Thymus (tissue), 11 donors: ENCODE measurements at regions not wholly inside any gene's neighbourhood (a gene's known extent, or its start where the extent isn't known, plus 50 kb on each side); places are given as distances from the start of the nearest gene placed in this dataset.

Experiments
- DNase-seq, 9 donors: peaks; one replicate each; pipeline ENCODE4 v3.0.0-alpha.2; 2013; ENCODE audit warnings: low spot score in 9 of 9, low read depth in 6 of 9, missing footprints in 1 of 9
- H3K27ac ChIP-seq, 2 donors: one replicate each; pipeline ENCODE4 v1.5.1; 2013; ENCODE audit warnings: control low read depth in 1 of 2, low read depth in 1 of 2, low read length in 1 of 2, mild to moderate bottlenecking in 1 of 2, moderate library complexity in 1 of 2
- H3K27me3 ChIP-seq, 2 donors: one replicate each; pipeline ENCODE4 v1.5.1; 2013; ENCODE audit warnings: low read length in 1 of 2; ENCODE audit not compliant: control insufficient read depth in 2 of 2, insufficient read depth in 1 of 2
- H3K36me3 ChIP-seq, 2 donors: one replicate each; pipeline ENCODE4 v1.5.1; 2013; ENCODE audit warnings: low read length in 1 of 2, mild to moderate bottlenecking in 1 of 2, moderate library complexity in 1 of 2; ENCODE audit not compliant: control insufficient read depth in 2 of 2, insufficient read depth in 2 of 2
- H3K4me1 ChIP-seq, 2 donors: one replicate each; pipeline ENCODE4 v1.5.1; 2013; ENCODE audit warnings: low read length in 2 of 2; ENCODE audit not compliant: control insufficient read depth in 2 of 2, insufficient read depth in 2 of 2
- H3K4me3 ChIP-seq, 2 donors: one replicate each; pipeline ENCODE4 v1.5.1; 2013; ENCODE audit warnings: low read length in 2 of 2, control low read depth in 1 of 2, mild to moderate bottlenecking in 1 of 2
- H3K9me3 ChIP-seq, 2 donors: one replicate each; pipeline ENCODE4 v1.5.1; 2013; ENCODE audit warnings: low read length in 1 of 2, mild to moderate bottlenecking in 1 of 2; ENCODE audit not compliant: control insufficient read depth in 2 of 2, insufficient read depth in 1 of 2
- WGBS: extraction: QIAGEN DNeasy Blood & Tissue Kit; methylation state at CpG from one replicate; pipeline ENCODE4 v1.1.7; 2013; 5-methylcytosine and 5-hydroxymethylcytosine counted together
- donor health status: healthy.

DNA sequence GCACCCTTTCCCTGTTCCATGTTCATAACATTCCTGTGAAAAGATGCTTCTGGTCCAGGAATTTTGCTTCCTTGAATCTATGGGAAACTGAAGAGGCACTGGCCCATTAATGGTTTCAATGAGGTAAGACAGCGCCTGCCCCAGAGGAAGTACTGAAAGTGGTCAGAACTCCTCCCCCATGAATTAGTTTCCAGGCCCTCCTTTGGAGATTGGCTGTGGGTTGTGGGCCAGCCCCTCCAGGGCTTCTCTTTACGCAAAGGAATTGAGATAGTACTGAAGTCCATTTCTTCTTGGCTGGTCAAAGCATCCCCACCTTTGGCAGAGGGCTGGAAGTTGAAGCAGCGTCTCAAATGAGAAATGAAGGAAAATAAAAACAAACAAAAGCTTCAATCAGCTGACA is 175.5 kb downstream of the POLR2M start:
- Histone ChIP-seq H3K4me1 (no peaks in the 10 kb centered on the region), H3K9me3 (no peaks in the 10 kb centered on the region), H3K27ac (no peak overlapping the region), H3K4me3 (no peak overlapping the region), H3K27me3 (peaks cover 6 to 18% of the 10 kb centered on the region in 2 donors), H3K36me3 (no peaks in the 10 kb centered on the region)
- 96% methylated on average over 3 of the region's 3 CpGs for WGBS
- DNase-seq, result no peak

DNA sequence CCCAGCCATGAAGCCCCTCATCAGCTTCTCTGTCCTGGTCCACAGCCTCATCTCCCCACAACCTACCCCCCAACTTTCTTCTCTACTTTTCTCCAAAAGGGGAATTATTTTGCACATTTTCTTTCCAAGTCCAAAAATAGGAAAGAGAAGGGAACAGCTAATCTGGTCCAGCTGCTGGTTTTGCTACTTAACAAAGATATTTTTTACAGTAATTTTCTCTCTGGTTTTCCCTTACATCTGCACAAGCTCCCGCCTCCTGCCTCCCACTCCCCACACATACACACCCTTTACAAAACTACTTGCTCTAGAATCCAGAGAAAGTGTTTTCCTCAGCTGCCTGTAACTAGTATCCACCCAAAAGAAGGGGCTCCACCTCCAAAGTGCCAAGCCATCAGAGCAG is 177.2 kb downstream of the POLR2M start:
- Histone ChIP-seq H3K4me1 (no peaks in the 10 kb centered on the region), H3K4me3 (no peak overlapping the region), H3K36me3 (no peaks in the 10 kb centered on the region), H3K27ac (no peak overlapping the region), H3K27me3 (peaks cover 4 to 18% of the 10 kb centered on the region in 2 donors), H3K9me3 (no peaks in the 10 kb centered on the region)
- DNase-seq, result no peak
- 96% methylated on average over 1 of the region's 1 CpG for WGBS

DNA sequence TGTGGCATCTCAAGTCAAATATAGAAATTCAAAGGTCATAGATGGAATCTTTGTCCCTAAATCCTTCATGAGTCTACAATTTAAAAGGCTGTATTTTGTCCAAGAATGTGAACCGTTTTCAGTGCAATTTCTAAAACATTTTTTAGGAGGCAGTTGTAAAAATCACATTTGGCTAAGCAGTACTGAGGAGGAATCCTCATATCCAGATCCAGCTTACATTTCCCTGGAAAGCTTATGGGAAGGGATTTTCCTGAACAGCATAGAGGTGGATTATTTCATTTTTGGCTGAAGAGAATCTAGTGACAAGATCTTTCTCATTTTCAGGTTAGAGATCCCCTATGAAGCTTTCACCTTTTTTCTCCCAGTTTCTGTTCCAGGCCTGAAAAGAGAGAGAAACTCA is 178.4 kb downstream of the POLR2M start:
- Histone ChIP-seq H3K4me1 (no peaks in the 10 kb centered on the region), H3K9me3 (no peaks in the 10 kb centered on the region), H3K27ac (no peak overlapping the region), H3K27me3 (peaks cover 3 to 17% of the 10 kb centered on the region in 2 donors), H3K36me3 (no peaks in the 10 kb centered on the region), H3K4me3 (no peak overlapping the region)
- no peak for DNase-seq
- WGBS, result 98% methylated on average over 1 of the region's 1 CpG

DNA sequence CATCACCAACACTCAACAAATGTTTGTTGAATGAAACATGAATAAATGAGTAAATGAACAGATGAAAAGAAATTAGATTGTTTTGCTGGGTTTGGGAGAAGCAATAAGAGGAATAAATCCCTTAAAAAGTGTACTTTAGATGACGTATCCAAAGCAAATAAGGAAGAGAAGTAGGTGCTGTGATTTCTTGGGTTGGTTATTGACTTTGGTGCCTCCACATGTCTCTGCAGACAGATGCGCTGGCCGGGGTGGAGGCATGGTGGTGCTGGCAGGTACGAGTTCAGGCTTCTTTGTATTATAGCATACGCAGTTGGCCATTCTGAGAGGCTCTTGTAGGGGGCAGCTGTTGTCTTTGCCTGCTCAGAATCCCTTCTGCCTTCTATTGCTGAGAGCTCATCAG is 178.9 kb downstream of the POLR2M start:
- no peaks in the 10 kb centered on the region for H3K4me1 ChIP-seq
- H3K27ac ChIP-seq, result no peak overlapping the region
- DNase-seq, result no peak
- H3K27me3 ChIP-seq, result peaks cover 3 to 16% of the 10 kb centered on the region in 2 donors
- no peaks in the 10 kb centered on the region for H3K36me3 ChIP-seq
- 97% methylated on average over 5 of the region's 5 CpGs for WGBS
- H3K9me3 ChIP-seq, result no peaks in the 10 kb centered on the region
- H3K4me3 ChIP-seq, result no peak overlapping the region

DNA sequence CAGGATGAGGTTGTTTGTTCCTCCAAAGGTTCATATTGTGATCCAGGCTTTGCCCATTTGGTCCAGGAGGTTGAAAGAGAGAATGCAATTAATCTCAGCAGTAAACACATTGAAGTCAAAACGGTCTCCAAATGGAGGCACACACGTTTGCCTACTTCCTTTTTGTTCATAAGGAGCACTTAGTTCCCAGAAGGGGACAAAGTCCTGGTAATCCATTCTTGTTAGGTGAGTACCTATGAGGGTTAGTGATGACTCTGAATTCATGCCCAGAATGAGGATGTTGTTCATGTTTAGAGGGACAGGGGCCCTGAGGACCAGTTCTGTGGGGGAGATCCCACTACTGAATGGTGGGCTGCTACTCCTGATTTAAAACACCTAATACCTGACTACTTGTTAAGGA is 177.7 kb downstream of the ALDH1A2 start:
- WGBS, result 72% methylated on average over 2 of the region's 2 CpGs
- no peaks in the 10 kb centered on the region for H3K4me1 ChIP-seq
- no peaks in the 10 kb centered on the region for H3K9me3 ChIP-seq
- peaks cover 3 to 16% of the 10 kb centered on the region in 2 donors for H3K27me3 ChIP-seq
- DNase-seq, result no peak
- H3K27ac ChIP-seq, result no peak overlapping the region
- H3K36me3 ChIP-seq, result no peaks in the 10 kb centered on the region
- no peak overlapping the region for H3K4me3 ChIP-seq

DNA sequence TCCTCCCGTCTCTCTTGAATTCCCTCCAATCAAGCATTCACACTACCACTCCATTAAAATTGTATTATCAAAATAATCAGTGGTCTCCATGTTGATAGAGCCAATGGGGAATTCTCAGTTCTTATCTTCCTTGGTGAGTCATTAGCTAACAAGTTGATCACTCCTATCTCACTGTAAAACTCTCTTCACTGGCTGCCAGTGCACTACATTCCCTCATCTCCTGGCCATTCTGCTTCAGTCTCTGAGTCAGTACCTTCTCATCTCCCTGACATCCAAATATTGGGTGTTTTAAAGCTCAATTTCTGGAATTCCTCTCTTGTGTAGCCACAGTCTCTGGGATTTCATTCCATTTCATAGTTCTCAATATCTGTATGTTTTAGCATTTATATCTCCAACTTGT is 175.2 kb downstream of the ALDH1A2 start:
- H3K9me3 ChIP-seq, result no peaks in the 10 kb centered on the region
- H3K4me3 ChIP-seq, result no peak overlapping the region
- H3K27me3 ChIP-seq, result peaks cover 0 to 10% of the 10 kb centered on the region in 2 donors
- no peak for DNase-seq
- 98% methylated on average over 1 of the region's 1 CpG for WGBS
- H3K4me1 ChIP-seq, result no peaks in the 10 kb centered on the region
- no peak overlapping the region for H3K27ac ChIP-seq
- no peaks in the 10 kb centered on the region for H3K36me3 ChIP-seq

DNA sequence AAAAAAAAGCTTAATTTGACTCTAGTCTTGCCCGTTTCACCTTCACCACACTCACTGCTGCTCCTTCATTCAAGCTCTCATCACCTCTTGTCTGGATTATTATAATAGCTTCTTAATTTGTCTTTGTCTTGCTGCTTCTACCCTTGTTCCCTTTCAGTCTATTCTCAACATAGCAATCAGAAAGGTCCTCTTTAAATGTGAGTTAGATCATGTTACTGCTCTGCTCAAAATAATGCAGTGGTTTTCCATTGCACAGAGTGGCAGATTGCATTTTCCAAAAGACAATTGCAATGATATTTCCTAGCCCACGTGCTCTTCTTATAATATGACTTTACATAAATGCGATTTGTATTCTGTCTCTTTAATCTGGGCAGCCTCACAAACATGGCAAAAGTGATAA is 174.6 kb downstream of the ALDH1A2 start:
- H3K9me3 ChIP-seq, result no peaks in the 10 kb centered on the region
- H3K4me3 ChIP-seq, result no peak overlapping the region
- H3K4me1 ChIP-seq, result no peaks in the 10 kb centered on the region
- H3K36me3 ChIP-seq, result no peaks in the 10 kb centered on the region
- no peak for DNase-seq
- H3K27me3 ChIP-seq, result peaks cover 0 to 10% of the 10 kb centered on the region in 2 donors
- no peak overlapping the region for H3K27ac ChIP-seq
- 95% methylated on average over 3 of the region's 3 CpGs for WGBS

DNA sequence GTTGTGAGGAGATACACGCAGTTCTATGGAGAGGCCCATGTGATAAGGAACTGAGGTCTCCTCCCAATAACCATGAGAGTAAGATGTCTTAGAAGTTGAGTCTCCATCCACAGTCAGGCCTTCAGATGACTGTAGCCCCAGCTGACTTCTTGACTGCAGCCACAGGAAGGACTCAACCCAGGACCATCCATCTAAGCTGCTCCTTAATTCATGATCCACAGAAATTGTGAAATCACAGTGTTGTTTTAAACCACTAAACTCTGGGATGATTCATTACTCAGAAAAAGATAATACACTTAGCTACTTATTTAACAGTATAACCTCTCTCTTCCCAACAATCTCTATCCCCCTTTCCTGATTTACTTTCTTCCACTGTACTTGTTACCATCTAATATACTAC is 173.3 kb downstream of the ALDH1A2 start:
- Histone ChIP-seq H3K36me3 (no peaks in the 10 kb centered on the region), H3K27me3 (peaks cover 0 to 7% of the 10 kb centered on the region in 2 donors), H3K4me3 (no peak overlapping the region), H3K27ac (no peak overlapping the region), H3K4me1 (no peaks in the 10 kb centered on the region), H3K9me3 (no peaks in the 10 kb centered on the region)
- 96% methylated on average over 1 of the region's 1 CpG for WGBS
- DNase-seq, result no peak

DNA sequence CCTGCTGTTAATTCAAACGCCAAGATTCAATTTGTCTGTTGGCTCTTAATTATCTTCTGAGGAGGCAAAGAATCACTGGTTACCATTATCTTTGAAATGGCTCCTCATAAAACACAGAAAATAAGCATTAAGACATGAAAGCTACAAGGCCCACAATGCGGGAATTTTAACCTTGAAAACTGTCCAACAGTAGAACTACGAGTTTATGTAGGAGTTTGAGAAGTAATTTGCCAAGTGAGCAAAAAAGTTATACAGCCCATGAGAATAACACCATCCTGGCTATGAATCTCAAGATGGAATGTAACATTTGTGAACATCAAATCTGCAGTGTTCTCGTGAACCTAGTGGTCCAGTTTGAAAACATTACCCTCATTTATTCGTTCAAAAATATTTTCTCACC is 172.5 kb downstream of the ALDH1A2 start:
- H3K4me1 ChIP-seq, result no peaks in the 10 kb centered on the region
- H3K9me3 ChIP-seq, result no peaks in the 10 kb centered on the region
- WGBS, result 97% methylated on average over 5 of the region's 5 CpGs
- no peak for DNase-seq
- no peak overlapping the region for H3K27ac ChIP-seq
- no peaks in the 10 kb centered on the region for H3K36me3 ChIP-seq
- no peak overlapping the region for H3K4me3 ChIP-seq
- peaks cover 0 to 7% of the 10 kb centered on the region in 2 donors for H3K27me3 ChIP-seq

DNA sequence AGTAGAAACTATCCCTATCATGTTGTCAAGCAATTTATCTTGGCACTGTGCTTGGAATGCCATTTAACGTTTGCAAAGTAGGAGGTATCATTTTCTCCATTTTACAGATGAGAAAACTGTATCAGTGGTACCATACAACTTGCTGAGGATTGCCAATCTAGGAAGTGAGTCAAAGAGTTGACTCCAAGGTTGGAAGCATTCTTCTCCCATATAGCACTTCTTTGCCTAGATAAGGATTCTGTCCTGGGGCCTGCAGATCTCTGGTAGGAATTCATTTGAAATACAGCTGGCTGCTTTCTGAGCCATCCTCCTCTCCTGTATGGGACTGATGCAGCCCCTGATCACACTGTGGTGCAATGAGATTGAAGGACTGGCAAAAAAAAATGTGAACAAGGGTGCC is 170.2 kb downstream of the ALDH1A2 start:
- Histone ChIP-seq H3K27ac (no peak overlapping the region), H3K4me3 (no peak overlapping the region), H3K9me3 (no peaks in the 10 kb centered on the region), H3K36me3 (no peaks in the 10 kb centered on the region), H3K27me3 (peaks cover 0 to 4% of the 10 kb centered on the region in 2 donors), H3K4me1 (no peaks in the 10 kb centered on the region)
- WGBS, result 94% methylated on average over 1 of the region's 1 CpG
- no peak for DNase-seq
